NCI-H1436 (cell line): ENCODE measurements at regions not wholly inside any gene's neighbourhood (a gene's known extent, or its start where the extent isn't known, plus 50 kb on each side); places are given as distances from the start of the nearest gene placed in this dataset.
A peak's percentile ranks its signal among the peaks of the same experiment; 100 is the strongest.
"Not testable (repeated sequence)": the region's sequence is repeated elsewhere in the genome, so short reads cannot be mapped to it uniquely, and the experiment has no call there.

Experiments
- DNase-seq: peaks from one replicate; lab custom pipeline; 2025; lab: John Stamatoyannopoulos, UW

DNA sequence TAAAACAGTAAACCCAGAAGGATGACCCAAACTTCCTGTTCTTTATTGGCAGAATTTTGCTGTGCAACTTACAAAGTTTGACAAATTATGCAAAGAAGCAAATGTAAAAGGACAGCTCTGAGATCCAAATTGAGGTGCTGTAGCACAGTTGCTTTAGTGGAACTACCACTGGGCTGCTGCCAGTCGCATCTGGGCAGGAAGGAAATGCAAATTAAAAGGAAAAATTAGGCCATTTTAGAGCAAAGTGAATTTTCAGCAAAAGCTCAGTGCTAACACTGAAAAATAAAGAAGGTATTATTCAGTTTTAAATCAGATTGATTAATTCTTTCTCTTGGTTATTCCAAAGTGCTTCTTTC, 104.5 kb downstream of the ZMAT3 start:
- no peak for DNase-seq

DNA sequence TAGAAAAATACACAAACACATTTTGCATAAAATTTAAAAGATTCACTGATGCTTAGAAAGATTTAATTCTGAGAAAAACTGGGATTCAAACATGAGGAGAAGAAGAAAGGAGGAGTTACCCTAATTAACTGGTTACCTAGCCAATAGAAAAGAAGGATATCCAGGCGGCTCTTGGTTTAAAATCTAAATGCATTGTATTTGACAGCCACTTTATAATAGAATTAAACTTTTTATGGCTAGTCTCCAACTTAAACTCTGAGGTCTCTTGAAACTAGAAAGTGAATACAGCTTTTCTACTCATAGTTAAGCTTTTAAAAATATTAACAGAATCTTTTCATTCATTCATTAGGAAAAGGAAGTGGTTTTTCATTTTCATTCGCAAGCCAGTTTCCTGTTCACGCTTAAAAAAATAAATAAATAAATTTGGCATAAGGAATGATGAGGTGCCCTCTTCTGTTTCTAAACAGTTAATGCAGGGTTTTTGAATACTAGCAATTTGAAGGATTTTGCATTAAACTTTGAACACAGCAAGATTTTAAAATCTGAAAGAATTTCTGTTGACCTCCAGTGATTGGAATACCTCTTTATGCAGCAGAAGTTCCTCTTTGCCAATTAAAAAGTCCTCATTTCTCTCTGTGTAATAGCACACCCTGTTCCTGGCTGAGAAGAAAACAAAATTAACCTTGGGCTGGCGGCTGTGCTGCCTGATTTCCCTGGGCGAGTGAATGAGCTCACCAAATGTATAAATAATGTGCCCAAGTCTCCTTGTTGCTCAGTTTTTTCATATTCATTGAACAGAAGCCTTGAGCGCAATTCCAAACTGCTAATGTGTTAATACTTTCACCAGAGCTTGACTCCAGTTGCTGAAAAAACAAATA, 105.1 kb downstream of the ZMAT3 start:
- DNase-seq = peak; percentile 70

DNA sequence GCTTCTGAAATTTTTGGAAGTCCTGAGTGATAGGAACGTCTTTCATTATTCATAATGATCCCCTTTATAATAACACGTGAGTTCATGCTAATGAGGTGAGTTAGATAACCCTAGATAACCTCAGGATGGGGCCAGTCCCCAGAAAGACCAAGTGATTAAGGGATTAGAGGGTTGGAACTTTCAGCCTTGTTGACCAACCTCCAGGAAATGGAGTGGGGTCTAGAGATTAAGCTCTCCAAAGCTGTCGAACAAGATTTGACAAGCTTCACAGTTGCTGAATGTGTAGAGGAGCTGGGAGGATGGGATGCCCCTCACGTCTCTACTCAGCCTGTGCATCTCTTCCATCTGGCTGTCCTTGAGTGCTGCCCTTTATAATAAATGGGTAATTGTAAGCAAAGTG, 107.1 kb downstream of the ZMAT3 start:
- no peak for DNase-seq

DNA sequence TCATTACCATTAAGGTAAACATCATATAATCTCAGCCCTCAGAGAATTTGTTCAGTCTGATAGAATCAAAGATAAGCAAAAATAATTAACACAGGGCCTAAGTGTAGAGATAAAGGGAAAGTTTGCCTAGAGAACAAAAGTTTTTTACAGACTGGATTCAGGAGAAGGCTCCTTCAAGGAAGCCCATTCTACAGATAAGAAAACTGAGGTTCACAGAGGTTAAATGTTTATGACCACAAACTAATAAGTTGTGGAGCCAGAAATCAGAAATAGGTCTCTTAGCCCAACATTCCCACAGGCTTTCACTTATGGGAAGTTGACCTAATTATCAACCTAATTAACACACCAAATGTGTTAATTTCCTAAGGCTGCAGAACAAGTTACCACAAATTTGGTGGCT, 110.7 kb downstream of the ZMAT3 start:
- no peak for DNase-seq

DNA sequence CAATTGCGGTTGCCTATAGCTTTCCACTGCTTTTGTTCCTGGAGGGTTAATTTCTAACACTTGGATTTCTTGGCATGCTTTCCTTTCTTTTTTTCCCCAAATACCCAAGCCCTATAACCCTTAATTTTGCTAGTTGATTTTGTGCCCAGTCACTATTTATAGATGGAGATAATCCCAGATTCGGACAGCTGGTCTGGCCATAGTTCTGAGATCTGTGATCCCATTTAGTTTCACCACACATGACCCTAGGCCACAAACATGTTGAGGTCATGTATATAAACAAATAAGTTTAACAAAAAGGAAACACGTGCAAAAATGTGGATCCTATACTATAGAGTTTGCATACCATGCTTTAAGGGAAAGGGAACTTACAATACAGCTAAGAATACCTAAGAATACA, 111.4 kb downstream of the ZMAT3 start:
- DNase-seq = no peak

DNA sequence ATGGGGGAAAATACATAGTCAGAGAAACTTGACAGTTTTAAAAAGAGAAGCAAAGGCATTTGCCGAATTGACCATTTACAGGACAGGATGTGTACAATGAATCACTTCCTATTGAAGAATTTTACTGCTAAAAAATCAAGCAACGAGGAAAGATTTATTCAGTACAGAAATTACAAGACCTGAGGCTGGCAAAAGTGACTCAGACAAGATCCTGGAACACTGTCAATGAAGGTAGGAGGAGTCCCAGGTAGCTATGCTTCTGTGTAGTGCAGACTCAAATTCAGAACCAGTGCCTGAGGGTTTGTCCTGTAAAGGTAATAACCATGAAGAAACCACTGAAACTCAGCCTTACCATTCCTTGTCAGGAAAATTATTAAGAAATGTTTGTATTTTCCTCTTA, 120.9 kb downstream of the ZMAT3 start:
- DNase-seq = no peak

DNA sequence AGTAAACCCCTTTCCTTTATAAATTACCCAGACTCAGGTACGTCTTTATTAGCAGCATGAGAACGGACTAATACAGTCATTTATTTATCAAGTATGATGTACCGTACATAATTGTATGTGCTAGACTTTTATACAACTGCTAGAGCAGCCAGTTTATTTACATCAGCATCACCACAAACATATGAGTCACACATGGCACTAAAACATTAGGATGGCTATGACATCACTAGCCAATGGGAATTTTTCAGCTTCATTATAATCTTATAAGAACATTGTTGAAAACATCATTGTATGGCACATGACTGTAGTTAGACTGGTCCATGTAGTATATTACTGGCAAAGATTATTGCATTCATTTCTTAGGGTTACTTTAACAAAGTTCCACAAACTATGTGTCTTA, 121.7 kb downstream of the ZMAT3 start:
- no peak for DNase-seq

DNA sequence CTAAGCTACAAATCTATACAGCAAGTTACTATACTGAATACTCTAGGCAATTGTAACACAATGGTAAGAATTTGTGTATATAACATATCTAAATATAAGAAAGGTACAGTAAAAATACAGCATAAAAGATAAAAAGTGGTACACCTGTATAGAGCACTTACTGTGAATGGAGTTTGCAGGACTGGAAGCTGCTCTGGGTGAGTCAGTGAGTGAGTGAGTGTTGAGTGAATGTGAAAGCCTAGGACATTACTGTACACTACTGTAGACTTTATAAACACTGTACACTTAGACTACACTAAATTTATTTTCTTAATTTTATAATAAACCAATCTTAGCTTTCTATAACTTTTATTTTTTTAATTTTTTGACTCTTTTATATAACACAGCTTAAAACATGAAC, 123.1 kb downstream of the ZMAT3 start:
- DNase-seq = no peak

DNA sequence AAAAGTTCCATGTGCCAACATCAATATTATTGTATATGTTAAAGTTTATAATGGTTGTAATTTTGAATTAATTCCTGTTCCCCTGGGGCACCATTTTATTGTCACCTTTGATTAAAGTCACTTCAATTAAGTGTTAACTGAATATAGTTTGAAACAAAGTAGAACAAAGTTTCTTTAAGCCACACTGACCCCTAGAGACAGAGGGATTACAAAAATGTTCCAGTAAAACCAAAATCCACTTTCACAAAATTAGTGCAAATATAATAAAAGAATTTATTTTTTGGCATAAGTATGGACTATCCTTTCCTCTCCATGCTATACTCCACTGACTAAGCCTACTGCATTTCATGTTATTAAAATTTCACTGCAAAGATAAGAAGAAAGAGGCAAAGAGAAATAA, 123.9 kb downstream of the ZMAT3 start:
- DNase-seq = no peak

DNA sequence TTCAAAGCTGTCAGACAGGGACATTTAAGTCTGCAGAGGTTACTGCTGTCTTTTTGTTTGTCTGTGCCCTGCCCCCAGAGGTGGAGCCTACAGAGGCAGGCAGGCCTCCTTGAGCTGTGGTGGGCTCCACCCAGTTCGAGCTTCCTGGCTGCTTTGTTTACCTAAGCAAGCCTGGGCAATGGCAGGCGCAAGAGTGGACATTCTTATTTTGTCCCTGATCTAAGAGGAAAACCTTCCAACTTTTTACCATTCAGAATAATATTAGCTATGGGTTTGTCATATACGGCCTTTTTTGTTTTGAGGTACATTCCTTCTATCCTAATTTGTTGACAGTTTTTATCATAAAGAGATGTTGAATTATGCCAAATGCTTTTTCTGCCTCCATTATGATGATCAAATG, 129.3 kb downstream of the ZMAT3 start:
- not testable (repeated sequence) for DNase-seq

DNA sequence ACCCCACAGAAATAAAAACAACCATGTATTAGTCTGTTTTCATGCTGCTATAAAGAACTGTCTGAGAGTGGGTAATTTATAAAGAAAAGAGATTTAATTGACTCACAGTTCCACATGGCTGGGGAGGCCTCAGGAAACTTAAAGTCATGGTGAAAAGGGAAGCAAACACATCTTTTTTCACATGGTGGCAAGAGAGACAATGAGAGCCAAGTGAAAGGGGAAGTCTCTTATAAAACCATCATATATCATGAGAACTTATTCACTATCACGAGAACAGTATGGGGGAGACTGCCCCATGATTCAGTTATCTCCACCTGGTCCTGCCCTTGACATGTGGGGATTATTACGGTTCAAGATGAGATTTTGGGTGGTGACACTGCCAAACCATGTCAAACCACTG, 141.5 kb downstream of the ZMAT3 start:
- DNase-seq = no peak

DNA sequence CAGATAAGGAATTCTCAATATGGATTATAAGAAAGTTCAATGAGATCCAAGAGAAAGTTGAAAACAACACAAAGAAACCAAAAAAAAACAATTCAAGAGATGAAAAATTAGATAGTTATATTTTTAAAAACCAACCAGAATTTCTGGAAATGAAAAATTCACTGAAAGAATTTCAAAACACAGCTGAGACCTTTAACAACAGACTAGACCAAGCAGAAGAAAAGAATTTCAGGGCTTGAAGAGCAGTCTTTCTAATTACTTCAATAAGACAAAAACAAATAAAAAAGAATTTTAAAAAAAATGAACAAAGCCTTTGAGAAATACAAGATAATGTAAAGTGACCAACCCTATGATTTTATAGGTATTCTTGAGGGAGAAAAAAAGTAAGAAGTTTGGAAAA, 155.4 kb downstream of the ZMAT3 start:
- DNase-seq = no peak

DNA sequence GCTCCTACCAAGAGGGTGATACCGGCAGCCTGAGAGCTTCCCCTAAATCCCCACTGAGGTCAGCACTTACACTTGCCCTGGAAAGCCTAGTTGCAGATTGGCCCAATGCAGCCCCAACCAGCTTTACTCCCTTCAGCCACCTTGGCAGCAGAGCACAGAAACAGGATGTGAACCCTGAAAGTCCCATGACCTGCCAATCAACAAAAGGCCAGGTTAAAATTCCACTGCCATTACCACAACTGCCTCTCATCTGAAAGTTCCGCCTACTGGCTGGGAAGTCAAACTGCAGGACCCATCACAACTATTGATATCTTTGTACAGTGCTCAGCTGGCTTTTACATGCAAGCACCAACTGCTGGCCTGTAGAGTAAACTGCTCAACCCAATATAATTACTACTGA, 156.2 kb downstream of the ZMAT3 start:
- no peak for DNase-seq

DNA sequence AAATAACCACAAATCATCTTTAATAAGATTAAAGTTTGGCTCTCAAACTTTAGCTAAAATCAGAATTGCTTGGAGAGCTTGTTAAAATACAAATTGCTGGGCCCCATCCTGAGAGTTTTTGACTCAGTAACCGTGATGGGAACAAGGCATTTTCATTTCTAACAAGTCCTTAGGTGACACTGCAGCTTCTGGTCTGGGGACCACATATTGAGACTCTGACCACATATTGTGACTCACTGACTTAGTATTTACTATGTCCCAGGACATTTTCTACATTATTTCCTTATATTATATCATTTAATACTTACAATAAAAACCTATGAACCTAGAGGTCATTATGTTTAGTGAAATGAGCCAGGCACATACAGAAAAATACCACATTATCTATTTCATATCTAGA, 164.5 kb downstream of the ZMAT3 start:
- DNase-seq = no peak

DNA sequence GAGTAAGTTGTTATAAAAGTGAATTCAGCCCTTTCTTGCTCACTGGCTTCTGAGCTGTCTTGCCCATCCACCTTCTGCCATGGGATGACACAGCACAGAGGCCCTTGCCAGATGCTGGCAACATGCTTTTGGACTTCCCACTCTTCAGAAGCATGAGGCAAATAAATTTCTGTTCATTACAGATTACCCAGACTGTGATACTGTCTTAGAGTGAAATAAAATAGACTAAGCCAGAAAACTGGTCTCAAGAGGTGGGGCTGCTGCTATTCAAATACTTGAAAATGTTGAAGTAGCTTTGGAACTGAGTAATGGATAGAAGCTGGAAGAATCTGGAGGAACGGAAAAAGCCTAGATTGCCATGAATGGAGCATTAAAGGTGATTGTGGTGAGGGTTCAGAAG, 170.4 kb downstream of the ZMAT3 start:
- no peak for DNase-seq

DNA sequence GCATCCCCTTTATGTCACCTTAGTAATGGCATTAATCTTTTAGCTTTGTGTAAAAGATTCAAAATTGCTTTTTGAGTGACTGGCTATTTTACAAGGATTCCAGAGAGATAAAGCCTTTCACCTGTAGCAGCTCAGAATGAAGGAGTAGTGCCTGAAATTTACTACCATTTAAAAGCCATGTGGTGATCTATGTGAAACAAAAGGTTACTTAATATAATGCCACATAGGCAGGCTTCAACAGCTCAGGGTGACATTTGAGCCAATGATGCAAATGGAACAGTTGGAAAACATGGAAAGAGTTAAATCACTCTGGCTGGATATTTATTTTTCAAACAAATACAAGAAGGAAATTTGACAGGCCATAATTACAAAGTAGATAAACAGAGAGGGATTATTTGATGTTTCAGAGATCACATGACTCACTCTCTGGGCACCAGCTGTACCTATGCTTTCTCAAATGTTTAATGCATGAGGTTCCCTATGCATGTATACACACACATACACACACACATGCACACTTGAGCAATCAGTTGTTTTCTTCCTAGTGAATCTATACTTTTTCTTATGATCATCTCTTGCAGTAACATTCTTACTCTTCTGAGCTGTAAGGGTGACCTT, 171.5 kb downstream of the ZMAT3 start:
- peak; percentile 84 for DNase-seq

DNA sequence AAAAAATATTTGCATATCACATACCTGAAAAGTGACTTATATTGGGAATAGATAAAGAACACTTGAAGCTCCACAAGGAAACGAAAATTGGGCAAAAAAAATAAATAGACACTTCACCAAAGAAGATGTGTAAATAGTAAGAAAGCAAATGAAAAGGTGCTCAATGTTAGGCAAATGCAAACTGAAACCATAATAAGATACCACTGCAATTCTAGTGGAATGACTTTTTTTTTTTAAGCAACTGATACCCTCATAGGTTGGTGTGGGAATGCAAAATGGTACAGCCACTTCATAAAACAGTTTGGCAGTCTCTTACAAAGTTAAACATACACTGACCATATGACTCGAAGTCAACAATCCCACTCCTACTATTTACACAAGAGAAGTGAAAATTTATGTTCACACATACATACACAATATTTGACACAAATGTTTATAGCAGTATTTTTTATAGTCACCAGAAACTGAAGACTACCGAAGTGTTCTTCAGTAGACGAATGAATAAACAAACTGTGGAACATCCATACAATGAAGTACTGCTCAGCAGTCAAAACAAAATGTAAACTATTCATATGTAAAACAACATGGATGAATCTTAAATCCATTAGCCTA, 176.3 kb downstream of the ZMAT3 start:
- DNase-seq = no peak
